Kidney (tissue), 13 donors: ENCODE measurements at regions not wholly inside any gene's neighbourhood (a gene's known extent, or its start where the extent isn't known, plus 50 kb on each side); places are given as distances from the start of the nearest gene placed in this dataset.

Experiments used
- DNase-seq, 5 donors: peaks; one replicate each; pipeline ENCODE4 v3.0.0-alpha.2; 2013 to 2020
- FAIRE-seq: peaks from 2 replicates; lab custom pipeline; 2012; peaks lifted over from hg19 to GRCh38; lab: Jason Lieb, UNC
- H3K27ac ChIP-seq, 2 donors: one replicate each; pipeline ENCODE4 v1.7.0; 2013; ENCODE audit warnings: low read depth in 2 of 2, low read length in 2 of 2, inconsistent platforms in 1 of 2
- H3K27me3 ChIP-seq: one replicate; pipeline ENCODE4 v1.7.1; 2013; ENCODE audit warnings: low read length, inconsistent platforms; ENCODE audit not compliant: control insufficient read depth, insufficient read depth
- H3K36me3 ChIP-seq, 3 donors: one replicate each; pipeline versions ENCODE4 v1.7.0 to v1.7.1; 2013; ENCODE audit warnings: low read length in 3 of 3, control low read depth in 1 of 3, inconsistent platforms in 1 of 3; ENCODE audit not compliant: insufficient read depth in 3 of 3, control insufficient read depth in 2 of 3
- H3K4me1 ChIP-seq, 3 donors: one replicate each; pipeline versions ENCODE4 v1.7.0 to v1.7.1; 2013; ENCODE audit warnings: low read length in 3 of 3, inconsistent platforms in 1 of 3, low read depth in 1 of 3; ENCODE audit not compliant: control insufficient read depth in 2 of 3, insufficient read depth in 2 of 3
- H3K4me3 ChIP-seq, 3 donors: one replicate each; pipeline versions ENCODE4 v1.7.0 to v1.8.1; 2013; ENCODE audit warnings: low read length in 3 of 3, control low read depth in 1 of 3, inconsistent platforms in 1 of 3
- H3K9ac ChIP-seq, 3 donors: one replicate each; pipeline versions ENCODE4 v1.7.0 to v1.7.1; 2013; ENCODE audit warnings: low read length in 3 of 3, control low read depth in 1 of 3, inconsistent platforms in 1 of 3
- H3K9me3 ChIP-seq, 3 donors: one replicate each; pipeline versions ENCODE4 v1.7.0 to v1.7.1; 2013; ENCODE audit warnings: low read length in 3 of 3, control low read depth in 1 of 3, inconsistent platforms in 1 of 3; ENCODE audit not compliant: control insufficient read depth in 2 of 3, insufficient read depth in 1 of 3
- CTCF ChIP-seq: IDR thresholded peaks from 3 replicates; pipeline ENCODE4 v1.5.1; 2012; ENCODE audit warnings: mild to moderate bottlenecking, moderate library complexity, borderline replicate concordance; ENCODE audit not compliant: insufficient read depth; ENCODE audit errors: extremely low read depth
- intact Hi-C: fragments of 100-400 bp; cut with DNase I; formaldehyde crosslinking; loops from one replicate; pipeline ENCODE4 v1.11.1; 2022
- donor health status: control.
- donor health status: control.
- donor health status: control.
- donor health status: control.
- donor health status: control.
- donor health status: DM: yes; HTN: yes; CAD: no.
- donor health status: Normal renal cell carcinoma (clear cell type).

- H3K27ac ChIP-seq = no peak overlapping the region
- intact Hi-C loops = no loop called here
- peaks cover 0 to 4% (median 0%) of the 10 kb centered on the region in 3 donors for H3K4me1 ChIP-seq
- no peaks in the 10 kb centered on the region for H3K9me3 ChIP-seq
- TF ChIP-seq CTCF = no peak
- no peak for FAIRE-seq
- H3K4me3 ChIP-seq = no peak overlapping the region
- no peak for DNase-seq
- no peaks in the 10 kb centered on the region for H3K36me3 ChIP-seq
- H3K27me3 ChIP-seq = no peaks in the 10 kb centered on the region
- H3K9ac ChIP-seq = no peak overlapping the region
These were observed 221.7 kb downstream of the DIRAS2 start for GRCh38 chr9:90420768-90421513.

- no peaks in the 10 kb centered on the region for H3K27me3 ChIP-seq
- TF ChIP-seq CTCF = no peak
- H3K9me3 ChIP-seq = no peaks in the 10 kb centered on the region
- FAIRE-seq (no peak), DNase-seq (no peak)
- no peak overlapping the region for H3K27ac ChIP-seq
- no peak overlapping the region for H3K4me3 ChIP-seq
- no peaks in the 10 kb centered on the region for H3K36me3 ChIP-seq
- intact Hi-C loops = no loop called here
- H3K9ac ChIP-seq = no peak overlapping the region
- H3K4me1 ChIP-seq = peaks cover 0 to 4% (median 0%) of the 10 kb centered on the region in 3 donors
These were observed 220.8 kb downstream of the DIRAS2 start for GRCh38 chr9:90421786-90422185.

GRCh38 chr9:90423661-90424193, 218.9 kb downstream of the DIRAS2 start:
- DNase-seq (peak in 1 of 5 donors; percentile 20), FAIRE-seq (no peak)
- Histone ChIP-seq H3K4me3 (peak overlapping the region in 2 of 3 donors; percentile 5 to 40), H3K27me3 (no peaks in the 10 kb centered on the region), H3K9me3 (no peaks in the 10 kb centered on the region), H3K9ac (no peak overlapping the region), H3K4me1 (peaks cover 0 to 4% (median 0%) of the 10 kb centered on the region in 3 donors), H3K36me3 (no peaks in the 10 kb centered on the region), H3K27ac (no peak overlapping the region)
- intact Hi-C loops = no loop called here
- TF ChIP-seq CTCF = no peak
